ENCODE measurements at regions not wholly inside any gene's neighbourhood (a gene's known extent, or its start where the extent isn't known, plus 50 kb on each side); places are given as distances from the start of the nearest gene placed in this dataset.

DNA sequence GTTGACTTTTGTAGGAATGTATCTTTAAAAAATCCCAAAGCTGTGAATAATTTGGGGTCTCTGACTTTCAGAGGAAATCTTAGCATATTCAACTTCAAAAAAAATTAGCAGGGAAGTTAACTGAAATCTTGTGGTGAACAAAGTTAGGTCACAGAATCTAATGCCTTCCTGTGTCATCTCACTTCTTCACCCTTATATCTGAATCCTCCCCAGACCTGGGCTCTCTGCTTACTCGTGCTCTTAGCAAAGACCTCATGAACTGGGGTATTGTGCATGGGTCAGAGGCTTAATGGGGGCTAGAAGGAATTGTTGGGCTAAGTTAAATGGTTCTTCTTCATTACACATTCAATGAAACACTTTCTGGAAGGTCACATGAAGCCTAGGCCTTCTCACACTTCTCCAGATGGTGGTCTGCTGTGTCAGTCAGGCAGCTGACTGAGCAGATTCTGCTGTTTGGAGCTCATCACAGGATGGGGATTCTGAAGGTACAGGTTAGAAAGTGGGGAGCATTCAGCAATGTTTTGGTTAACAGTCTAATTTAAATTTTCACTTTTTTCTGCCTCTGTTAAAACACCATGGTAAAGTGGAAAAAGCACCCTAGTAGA lies 131.3 kb downstream of the SUCLG1 start:
- TF ChIP-seq, protein P1, sequence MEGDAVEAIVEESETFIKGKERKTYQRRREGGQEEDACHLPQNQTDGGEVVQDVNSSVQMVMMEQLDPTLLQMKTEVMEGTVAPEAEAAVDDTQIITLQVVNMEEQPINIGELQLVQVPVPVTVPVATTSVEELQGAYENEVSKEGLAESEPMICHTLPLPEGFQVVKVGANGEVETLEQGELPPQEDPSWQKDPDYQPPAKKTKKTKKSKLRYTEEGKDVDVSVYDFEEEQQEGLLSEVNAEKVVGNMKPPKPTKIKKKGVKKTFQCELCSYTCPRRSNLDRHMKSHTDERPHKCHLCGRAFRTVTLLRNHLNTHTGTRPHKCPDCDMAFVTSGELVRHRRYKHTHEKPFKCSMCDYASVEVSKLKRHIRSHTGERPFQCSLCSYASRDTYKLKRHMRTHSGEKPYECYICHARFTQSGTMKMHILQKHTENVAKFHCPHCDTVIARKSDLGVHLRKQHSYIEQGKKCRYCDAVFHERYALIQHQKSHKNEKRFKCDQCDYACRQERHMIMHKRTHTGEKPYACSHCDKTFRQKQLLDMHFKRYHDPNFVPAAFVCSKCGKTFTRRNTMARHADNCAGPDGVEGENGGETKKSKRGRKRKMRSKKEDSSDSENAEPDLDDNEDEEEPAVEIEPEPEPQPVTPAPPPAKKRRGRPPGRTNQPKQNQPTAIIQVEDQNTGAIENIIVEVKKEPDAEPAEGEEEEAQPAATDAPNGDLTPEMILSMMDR (IDR thresholded peaks at IDR 0.05): no peak
- TF ChIP-seq POLR2A (IDR thresholded peaks at IDR 0.05): no peak

All from heart left ventricle (tissue), 13 donors.